ENCODE measurements at regions not wholly inside any gene's neighbourhood (a gene's known extent, or its start where the extent isn't known, plus 50 kb on each side); places are given as distances from the start of the nearest gene placed in this dataset.

- TF ChIP-seq CTCF (IDR thresholded peaks at IDR 0.05; ENCODE audit: insufficient read depth, low read length, poor library complexity, severe bottlenecking), result no peak
- no peak for TF ChIP-seq EZH2phosphoT487 (conservative IDR thresholded peaks at IDR 0.05; ENCODE audit: low read length)
Observed at GRCh38 chr5:1745123-1745795, 54.4 kb downstream of the MRPL36 start.
